GM21576 (cell line): ENCODE measurements at regions not wholly inside any gene's neighbourhood (a gene's known extent, or its start where the extent isn't known, plus 50 kb on each side); places are given as distances from the start of the nearest gene placed in this dataset.
A peak's percentile ranks its signal among the peaks of the same experiment; 100 is the strongest.
"Not testable (repeated sequence)": the region's sequence is repeated elsewhere in the genome, so short reads cannot be mapped to it uniquely, and the experiment has no call there.

Source experiments
- ATAC-seq: cut with Tn5 transposase; IDR thresholded peaks from one replicate; pipeline ENCODE4 v1.9.1; 2021; ENCODE audit warnings: mild to moderate bottlenecking, moderate library complexity; ENCODE audit not compliant: unreplicated experiment

DNA sequence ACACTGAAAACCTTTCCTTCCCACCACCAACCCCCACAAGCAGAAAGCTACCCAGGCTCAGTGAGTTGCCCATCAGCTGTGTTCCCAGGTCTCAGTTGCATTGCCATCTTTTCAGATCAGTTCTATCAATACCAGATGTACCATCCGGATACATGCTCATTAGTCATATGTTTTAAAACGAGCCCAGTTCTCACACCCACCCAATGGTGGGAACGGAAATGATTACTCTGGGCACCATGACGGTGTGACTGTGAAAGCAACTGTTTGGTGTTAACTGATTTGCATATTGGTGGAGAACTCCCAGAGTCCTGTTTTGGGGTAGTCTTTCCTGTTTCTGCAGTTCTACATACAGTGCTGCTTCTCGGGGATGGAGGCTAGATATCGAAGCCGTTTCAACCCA lies 212.3 kb downstream of the TRIM36 start:
- peak; percentile 80 for ATAC-seq

GRCh38 chr5:114953565-114953964 lies 216.1 kb downstream of the TRIM36 start:
- ATAC-seq: peak; percentile 43

DNA sequence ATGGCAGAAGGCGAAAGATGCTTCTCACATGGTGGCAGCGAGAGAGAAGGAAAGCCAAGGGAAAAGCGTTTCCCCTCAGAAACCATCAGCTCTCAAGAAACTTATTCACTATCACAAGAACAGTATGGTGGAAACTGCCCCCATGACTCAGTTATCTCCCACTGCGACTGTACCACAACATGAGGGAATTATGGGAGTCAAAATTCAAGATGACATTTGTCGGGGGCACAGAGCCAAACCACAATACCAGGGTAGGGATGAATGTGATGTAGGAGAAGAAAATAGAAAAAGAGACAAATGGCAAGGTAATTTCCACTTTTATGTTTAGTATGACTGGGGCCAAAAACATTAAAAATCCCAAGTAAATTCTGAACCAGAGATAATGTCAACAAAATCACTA lies 216.8 kb downstream of the TRIM36 start:
- ATAC-seq: no peak

DNA sequence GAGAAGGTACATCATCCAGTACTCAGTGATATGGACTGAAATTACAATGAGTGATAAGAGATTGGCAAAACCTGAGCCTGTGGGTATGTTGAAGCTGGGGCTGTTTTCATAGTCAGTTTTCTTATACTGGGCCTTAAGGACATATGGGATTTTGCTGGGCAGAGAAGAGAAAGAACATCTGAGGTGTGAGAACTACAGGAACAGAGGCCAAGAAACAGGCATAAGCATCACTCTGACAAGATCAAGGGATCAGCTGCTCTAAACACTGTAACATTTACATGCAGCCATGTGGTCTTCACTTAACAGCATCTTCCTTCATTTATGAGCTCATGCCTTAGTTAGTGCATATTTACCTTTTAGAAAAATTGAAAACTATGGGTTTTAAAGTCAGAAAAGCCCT lies 220.0 kb downstream of the TRIM36 start:
- ATAC-seq: no peak

GRCh38 chr5:114948986-114949621 lies 220.6 kb downstream of the TRIM36 start:
- no peak for ATAC-seq

DNA sequence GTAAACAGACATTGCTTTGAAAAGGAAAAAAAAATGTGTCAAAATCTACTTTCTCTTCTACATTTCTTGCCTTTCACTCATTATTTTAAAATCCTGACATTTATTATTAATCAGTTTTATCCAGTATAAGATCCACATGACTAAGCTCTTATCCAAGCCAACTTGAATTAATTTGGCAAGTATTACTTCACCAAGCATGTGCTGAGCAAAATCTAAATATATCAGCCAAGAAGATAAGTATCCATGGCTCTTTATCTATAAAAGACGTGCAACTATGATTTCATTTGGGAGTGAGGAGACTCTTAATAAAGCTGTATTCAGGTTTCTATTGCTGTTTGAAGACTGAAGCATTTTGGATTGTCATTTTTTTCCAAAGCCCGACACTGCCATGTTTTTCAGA lies 221.3 kb downstream of the TRIM36 start:
- ATAC-seq: no peak

DNA sequence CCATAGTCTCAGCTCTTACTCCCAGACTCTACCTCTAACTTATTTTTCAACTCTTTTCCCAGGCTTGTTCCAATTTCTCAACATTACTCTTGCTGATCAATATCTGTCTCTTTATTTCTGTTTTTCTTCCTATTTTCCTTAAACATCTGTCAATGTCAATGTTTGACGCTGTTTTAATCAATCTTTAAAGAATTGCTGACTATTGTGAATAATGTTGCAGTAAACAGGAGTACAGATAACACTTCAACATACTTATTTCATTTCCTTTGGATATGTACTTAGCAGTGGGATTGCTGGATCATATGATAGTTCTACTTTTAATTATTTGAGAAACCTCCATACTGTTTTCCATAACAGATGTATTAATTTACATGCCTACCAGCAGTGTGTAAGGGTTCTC lies 229.0 kb downstream of the TRIM36 start:
- no peak for ATAC-seq

GRCh38 chr5:114935490-114935889 lies 234.2 kb downstream of the TRIM36 start:
- ATAC-seq: no peak

GRCh38 chr5:114928644-114929462 lies 240.9 kb downstream of the TRIM36 start:
- ATAC-seq: no peak

- no peak for ATAC-seq
Observed at GRCh38 chr5:114924769-114925168, 244.9 kb downstream of the TRIM36 start.

DNA sequence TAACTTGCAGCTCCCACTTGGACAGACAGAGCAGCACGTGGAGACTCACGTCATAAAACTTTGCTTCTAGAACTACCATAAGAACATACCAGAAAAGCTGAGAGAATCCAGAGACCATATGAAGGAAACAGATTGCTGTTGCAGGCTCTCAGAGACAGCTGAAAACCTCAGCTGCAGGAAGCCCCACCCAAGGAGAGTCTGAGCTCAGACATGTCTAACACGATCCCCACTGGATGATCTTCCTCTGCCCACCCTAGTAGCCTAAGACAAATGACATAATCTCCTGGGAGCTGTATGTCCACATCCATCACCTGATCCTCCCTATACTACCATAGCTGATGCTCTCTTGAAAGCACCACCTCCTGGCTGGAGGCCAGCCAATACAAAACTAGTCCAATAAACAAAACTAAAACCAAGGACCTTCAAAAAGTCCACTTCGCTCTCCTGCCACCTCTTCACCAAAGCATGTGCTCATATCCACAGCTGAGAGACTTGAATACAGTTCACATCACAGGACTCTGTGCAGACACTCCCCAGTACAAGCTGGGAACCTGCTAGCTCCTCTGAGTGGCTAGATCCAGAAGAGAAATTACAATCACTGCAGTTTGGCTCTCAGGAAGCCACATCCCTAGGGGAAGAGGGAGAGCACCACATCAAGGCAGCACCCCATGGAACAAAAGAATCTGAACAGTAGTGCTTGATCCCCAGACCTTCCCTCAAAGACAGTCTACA lies 257.4 kb downstream of the TRIM36 start:
- no peak for ATAC-seq

- no peak for ATAC-seq
Observed at GRCh38 chr5:114910727-114911126, 259.0 kb downstream of the TRIM36 start.

DNA sequence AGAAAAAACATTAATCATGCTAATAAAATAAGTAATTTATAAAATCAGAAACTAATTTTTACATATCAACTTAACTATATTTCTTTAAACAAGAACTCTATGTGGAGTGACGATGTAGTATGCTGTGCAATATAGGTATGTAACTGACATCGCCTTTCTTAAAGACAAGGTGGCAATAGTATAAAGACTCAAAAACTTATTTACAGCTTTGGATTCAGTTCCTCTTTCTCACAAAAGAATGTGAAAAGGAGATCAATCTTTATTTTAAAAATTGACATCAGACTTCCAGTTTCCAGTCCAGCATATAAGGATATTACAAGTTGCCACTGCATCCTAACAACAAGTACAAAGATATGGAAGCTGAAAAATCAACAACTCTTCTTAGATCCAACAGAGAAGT lies 260.3 kb downstream of the TRIM36 start:
- no peak for ATAC-seq

DNA sequence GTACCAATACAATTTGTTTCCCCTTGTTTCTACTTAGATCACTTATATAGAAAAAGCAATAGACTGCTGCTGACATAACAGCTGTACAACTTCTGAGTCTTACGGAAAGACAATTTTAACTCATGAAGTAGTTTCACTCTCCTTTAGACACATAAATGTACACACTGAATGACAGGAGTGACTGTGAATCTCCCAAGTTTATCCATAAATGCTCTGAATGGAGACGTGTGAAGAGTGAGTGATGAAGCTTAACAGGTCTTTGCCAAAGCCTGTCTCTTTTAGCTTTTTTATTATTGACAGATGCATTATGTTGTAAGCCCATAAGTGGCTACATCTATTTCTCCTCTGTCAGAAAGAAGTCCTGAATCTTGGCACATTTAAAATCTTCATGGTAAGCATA lies 265.9 kb downstream of the TRIM36 start:
- ATAC-seq: no peak

- no peak for ATAC-seq
Observed at GRCh38 chr5:114898602-114899001, 271.1 kb downstream of the TRIM36 start.

DNA sequence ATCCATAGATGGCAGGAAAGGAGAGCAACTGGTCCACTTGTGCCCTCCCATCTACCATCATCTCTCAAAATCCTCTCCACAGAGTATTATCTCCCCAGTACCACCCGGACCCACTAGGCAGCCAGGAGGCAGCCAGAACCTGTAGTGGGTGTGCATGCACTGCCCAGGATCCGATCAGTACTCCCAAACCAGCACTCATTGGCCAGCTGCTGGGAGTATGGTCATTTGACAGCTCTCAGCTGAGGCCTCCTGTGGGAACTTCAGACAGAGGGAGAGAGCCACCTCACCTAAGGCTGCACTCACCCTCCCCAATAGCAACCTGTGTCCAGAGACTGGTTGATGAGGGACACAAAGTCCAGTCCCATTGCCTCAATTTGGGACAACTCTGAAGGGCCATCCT lies 286.0 kb downstream of the TRIM36 start:
- no peak for ATAC-seq

GRCh38 chr5:114859438-114859735 lies 310.3 kb downstream of the TRIM36 start:
- no peak for ATAC-seq

GRCh38 chr5:114858665-114859437 lies 310.9 kb downstream of the TRIM36 start:
- ATAC-seq: no peak

DNA sequence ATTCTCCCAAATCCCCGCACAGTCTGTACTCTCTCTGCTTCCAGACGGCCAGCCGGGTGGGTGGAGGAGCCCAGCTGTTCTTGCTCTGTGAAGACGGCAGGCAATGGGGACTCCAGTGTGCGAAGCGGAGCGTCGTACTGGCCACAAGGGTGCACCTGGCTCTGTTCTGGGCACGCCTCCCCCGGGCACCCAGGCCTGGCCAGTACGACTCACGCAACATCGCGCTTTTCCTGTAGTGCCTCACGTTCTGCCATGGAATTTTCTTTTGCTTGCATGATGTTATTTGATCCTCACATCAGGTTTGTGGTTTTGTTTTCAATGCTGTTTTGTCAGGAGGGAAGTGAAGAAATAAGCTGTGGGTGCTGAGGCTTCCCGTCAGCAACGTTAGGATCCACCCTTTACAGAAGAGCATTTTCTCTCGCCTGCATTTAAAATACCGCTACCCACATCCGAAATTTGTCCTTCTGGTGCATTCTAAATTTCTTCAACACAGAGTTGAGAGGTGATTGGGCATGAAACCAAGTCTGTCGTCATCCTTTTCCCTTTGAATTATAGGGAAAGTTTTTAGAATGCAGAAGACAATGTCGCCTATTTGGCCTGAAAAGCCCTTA lies 311.7 kb downstream of the TRIM36 start:
- ATAC-seq: no peak

GRCh38 chr5:114844711-114845110 lies 325.0 kb downstream of the TRIM36 start:
- ATAC-seq: not testable (repeated sequence)

DNA sequence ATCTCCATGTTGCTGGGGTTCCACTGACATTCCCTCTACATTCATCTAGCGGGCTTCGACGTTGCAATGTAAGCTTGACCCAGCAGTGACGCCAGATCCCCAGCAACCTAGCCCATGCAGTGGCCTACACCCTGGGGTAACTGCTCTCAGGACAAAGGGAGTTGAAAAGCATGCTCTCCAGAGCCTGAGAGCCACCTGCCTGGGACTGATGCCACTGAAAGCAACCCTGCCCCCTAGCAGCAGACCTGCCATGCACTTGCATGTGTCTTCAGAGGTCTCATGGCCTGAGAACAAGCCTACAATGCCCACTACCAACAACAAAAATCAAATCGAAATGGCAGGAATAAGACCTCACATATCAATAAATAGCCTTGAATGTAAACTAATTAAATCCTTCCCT lies 330.3 kb downstream of the TRIM36 start:
- no peak for ATAC-seq
